ENCODE measurements at regions not wholly inside any gene's neighbourhood (a gene's known extent, or its start where the extent isn't known, plus 50 kb on each side); places are given as distances from the start of the nearest gene placed in this dataset.

GRCh38 chr12:83801972-83802371, 1110.6 kb downstream of the SLC6A15 start:
- no peaks in the 10 kb centered on the region for H3K9me3 ChIP-seq (ENCODE audit: control insufficient read depth, insufficient read depth, low read depth, low read length)
- H3K4me1 ChIP-seq (ENCODE audit: control insufficient read depth, insufficient read depth, low read length) = no peaks in the 10 kb centered on the region
- CTCF ChIA-PET = no interaction called here
- POLR2A ChIA-PET = no interaction called here
- no peak overlapping the region for H3K27ac ChIP-seq (ENCODE audit: extremely low read depth, low read depth, low read length)
- no peak overlapping the region for H3K4me3 ChIP-seq (ENCODE audit: low read depth, low read length)
- TF ChIP-seq ZNF701 (tag by site-specific recombination; IDR thresholded peaks at IDR 0.05) (no peak), ZNF514 (tag by site-specific recombination; IDR thresholded peaks at IDR 0.05) (no peak), MZF1 (tag by site-specific recombination; IDR thresholded peaks at IDR 0.05; ENCODE audit: borderline replicate concordance) (no peak), SCRT2 (tag by site-specific recombination; IDR thresholded peaks at IDR 0.05) (no peak), ZNF707 (tag by site-specific recombination; IDR thresholded peaks at IDR 0.05) (no peak)
- TF ChIP-seq, protein P1, sequence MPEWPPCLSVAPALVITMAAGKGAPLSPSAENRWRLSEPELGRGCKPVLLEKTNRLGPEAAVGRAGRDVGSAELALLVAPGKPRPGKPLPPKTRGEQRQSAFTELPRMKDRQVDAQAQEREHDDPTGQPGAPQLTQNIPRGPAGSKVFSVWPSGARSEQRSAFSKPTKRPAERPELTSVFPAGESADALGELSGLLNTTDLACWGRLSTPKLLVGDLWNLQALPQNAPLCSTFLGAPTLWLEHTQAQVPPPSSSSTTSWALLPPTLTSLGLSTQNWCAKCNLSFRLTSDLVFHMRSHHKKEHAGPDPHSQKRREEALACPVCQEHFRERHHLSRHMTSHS (tag by site-specific recombination; IDR thresholded peaks at IDR 0.05) = no peak
- no peaks in the 10 kb centered on the region for H3K36me3 ChIP-seq (ENCODE audit: control insufficient read depth in 2 of 2, insufficient read depth in 1 of 2, low read length in 2 of 2)

DNA sequence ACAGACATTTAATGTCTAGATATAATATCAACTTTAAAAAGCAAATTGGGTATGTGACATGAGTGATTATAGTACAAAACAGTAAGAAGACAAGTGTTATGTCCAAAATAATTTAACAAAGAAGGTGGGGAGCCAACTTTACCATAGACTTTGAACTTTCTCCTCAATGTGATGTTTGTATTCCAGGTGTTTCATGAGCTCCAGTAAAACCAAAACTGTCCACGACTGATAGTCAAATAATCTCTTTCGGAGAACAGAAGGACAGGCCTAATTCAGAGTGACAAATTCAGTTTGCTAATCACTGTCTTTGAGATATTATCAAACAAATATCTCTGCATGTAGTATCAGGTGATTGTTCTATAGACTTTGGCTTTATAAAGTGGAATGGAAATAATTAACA, 1112.6 kb downstream of the SLC6A15 start:
- H3K9me3 ChIP-seq (ENCODE audit: control insufficient read depth, insufficient read depth, low read depth, low read length) = no peaks in the 10 kb centered on the region
- no peaks in the 10 kb centered on the region for H3K4me1 ChIP-seq (ENCODE audit: control insufficient read depth, insufficient read depth, low read length)
- CTCF ChIA-PET = no interaction called here
- H3K27ac ChIP-seq (ENCODE audit: extremely low read depth, low read depth, low read length) = no peak overlapping the region
- no peaks in the 10 kb centered on the region for H3K36me3 ChIP-seq (ENCODE audit: control insufficient read depth in 2 of 2, insufficient read depth in 1 of 2, low read length in 2 of 2)
- TF ChIP-seq ZNF366 (tag by site-specific recombination; conservative IDR thresholded peaks at IDR 0.05) = no peak
- TF ChIP-seq, protein P2, sequence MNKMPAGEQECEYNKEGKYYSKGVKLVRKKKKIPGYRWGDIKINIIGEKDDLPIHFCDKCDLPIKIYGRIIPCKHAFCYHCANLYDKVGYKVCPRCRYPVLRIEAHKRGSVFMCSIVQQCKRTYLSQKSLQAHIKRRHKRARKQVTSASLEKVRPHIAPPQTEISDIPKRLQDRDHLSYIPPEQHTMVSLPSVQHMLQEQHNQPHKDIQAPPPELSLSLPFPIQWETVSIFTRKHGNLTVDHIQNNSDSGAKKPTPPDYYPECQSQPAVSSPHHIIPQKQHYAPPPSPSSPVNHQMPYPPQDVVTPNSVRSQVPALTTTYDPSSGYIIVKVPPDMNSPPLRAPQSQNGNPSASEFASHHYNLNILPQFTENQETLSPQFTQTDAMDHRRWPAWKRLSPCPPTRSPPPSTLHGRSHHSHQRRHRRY (tag by site-specific recombination; IDR thresholded peaks at IDR 0.05) = no peak
- TF ChIP-seq ZNF324 (tag by site-specific recombination; IDR thresholded peaks at IDR 0.05) = no peak
- TF ChIP-seq GLIS1 (tag by site-specific recombination; IDR thresholded peaks at IDR 0.05) = no peak
- no peak for TF ChIP-seq ZNF221 (tag by site-specific recombination; IDR thresholded peaks at IDR 0.05; ENCODE audit: borderline replicate concordance)
- no peak for TF ChIP-seq ZBTB6 (tag by site-specific recombination; IDR thresholded peaks at IDR 0.05)
- TF ChIP-seq, protein P1 (tag by site-specific recombination; IDR thresholded peaks at IDR 0.05) = no peak
- no peak for TF ChIP-seq ZNF777 (tag by site-specific recombination; IDR thresholded peaks at IDR 0.05; ENCODE audit: borderline replicate concordance)
- POLR2A ChIA-PET = no interaction called here
- H3K4me3 ChIP-seq (ENCODE audit: low read depth, low read length) = no peak overlapping the region

GRCh38 chr12:83796531-83796930, 1109.8 kb downstream of the TMTC2 start:
- ChIA-PET POLR2A (no interaction called here), CTCF (interaction anchor here (1.2 kb wide), 1 partner anchor 30 kb away, joined by 4 read pairs; no protein-coding TSS in a partner anchor)
- TF ChIP-seq YY1 (tag by site-specific recombination; IDR thresholded peaks at IDR 0.05) (no peak), ZNF785 (tag by site-specific recombination; IDR thresholded peaks at IDR 0.05) (no peak), ZNF654 (tag by site-specific recombination; IDR thresholded peaks at IDR 0.05; ENCODE audit: low read depth) (no peak), ZNF302 (tag by site-specific recombination; IDR thresholded peaks at IDR 0.05; ENCODE audit: low read depth) (no peak), ZNF239 (tag by site-specific recombination; IDR thresholded peaks at IDR 0.05) (no peak), ZNF169 (tag by site-specific recombination; IDR thresholded peaks at IDR 0.05) (no peak), ZEB2 (tag by site-specific recombination; IDR thresholded peaks at IDR 0.05) (no peak), OVOL3 (tag by site-specific recombination; IDR thresholded peaks at IDR 0.05) (no peak), ZNF830 (tag by site-specific recombination; IDR thresholded peaks at IDR 0.05; ENCODE audit: low read depth) (no peak), SCRT2 (tag by site-specific recombination; IDR thresholded peaks at IDR 0.05) (no peak)

More at GRCh38 chr12:83796531-83796930, 1109.8 kb downstream of the TMTC2 start:
- Histone ChIP-seq H3K27ac (ENCODE audit: extremely low read depth, low read depth, low read length) (no peak overlapping the region), H3K9me3 (ENCODE audit: control insufficient read depth, insufficient read depth, low read depth, low read length) (no peaks in the 10 kb centered on the region), H3K4me3 (ENCODE audit: low read depth, low read length) (no peak overlapping the region), H3K4me1 (ENCODE audit: control insufficient read depth, insufficient read depth, low read length) (no peaks in the 10 kb centered on the region), H3K36me3 (ENCODE audit: control insufficient read depth in 2 of 2, insufficient read depth in 1 of 2, low read length in 2 of 2) (no peaks in the 10 kb centered on the region)
